ENCODE measurements at regions not wholly inside any gene's neighbourhood (a gene's known extent, or its start where the extent isn't known, plus 50 kb on each side); places are given as distances from the start of the nearest gene placed in this dataset.

DNA sequence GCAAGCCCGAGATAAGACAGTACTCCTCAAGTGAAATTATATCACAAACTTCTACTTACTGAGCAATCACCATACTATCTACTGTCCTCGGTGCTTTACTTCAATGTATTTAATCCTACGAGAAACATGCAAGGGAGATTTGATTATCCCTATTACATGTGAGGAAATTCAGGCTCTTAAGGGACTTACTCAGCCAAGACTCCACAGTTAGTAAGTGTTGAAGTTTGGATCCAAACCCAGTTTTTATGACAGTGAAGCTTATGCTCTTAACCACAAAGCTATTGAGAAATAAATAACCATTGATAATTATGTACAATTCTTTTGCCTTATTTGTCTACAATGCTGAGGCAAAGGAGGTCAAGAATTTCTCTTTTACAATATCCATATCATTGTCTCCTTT lies 672.9 kb upstream of the ACVR2A start:
- TF ChIP-seq, protein P1, sequence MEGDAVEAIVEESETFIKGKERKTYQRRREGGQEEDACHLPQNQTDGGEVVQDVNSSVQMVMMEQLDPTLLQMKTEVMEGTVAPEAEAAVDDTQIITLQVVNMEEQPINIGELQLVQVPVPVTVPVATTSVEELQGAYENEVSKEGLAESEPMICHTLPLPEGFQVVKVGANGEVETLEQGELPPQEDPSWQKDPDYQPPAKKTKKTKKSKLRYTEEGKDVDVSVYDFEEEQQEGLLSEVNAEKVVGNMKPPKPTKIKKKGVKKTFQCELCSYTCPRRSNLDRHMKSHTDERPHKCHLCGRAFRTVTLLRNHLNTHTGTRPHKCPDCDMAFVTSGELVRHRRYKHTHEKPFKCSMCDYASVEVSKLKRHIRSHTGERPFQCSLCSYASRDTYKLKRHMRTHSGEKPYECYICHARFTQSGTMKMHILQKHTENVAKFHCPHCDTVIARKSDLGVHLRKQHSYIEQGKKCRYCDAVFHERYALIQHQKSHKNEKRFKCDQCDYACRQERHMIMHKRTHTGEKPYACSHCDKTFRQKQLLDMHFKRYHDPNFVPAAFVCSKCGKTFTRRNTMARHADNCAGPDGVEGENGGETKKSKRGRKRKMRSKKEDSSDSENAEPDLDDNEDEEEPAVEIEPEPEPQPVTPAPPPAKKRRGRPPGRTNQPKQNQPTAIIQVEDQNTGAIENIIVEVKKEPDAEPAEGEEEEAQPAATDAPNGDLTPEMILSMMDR (IDR thresholded peaks at IDR 0.05; ENCODE audit: low read depth, low read length, missing control alignments) = no peak
- DNase-seq (ENCODE audit: extremely low read depth, low read depth) = no peak
- H3K4me3 ChIP-seq (replicated peaks; ENCODE audit: low read depth, low read length) = no peak overlapping the region

DNA sequence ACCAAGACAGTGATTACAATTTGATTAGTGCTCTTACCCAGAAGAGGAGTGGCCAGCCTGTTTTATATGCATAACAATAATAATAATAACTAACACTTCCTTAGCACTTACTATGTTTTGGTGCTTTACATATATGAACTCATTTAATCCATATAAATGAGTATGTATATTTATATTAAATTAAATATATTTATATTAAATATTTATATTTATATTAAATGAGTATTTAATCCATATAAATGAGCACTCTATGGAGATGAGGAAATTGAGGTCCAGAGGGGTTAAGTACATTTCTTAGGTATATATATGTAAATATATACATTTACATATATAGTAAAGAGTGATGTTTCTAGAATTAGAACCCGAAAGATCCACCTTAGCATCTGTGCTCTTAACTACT lies 673.9 kb upstream of the ACVR2A start:
- TF ChIP-seq, protein P1 (IDR thresholded peaks at IDR 0.05; ENCODE audit: low read depth, low read length, missing control alignments) = no peak
- no peak for DNase-seq (ENCODE audit: extremely low read depth, low read depth)
- no peak overlapping the region for H3K4me3 ChIP-seq (replicated peaks; ENCODE audit: low read depth, low read length)

DNA sequence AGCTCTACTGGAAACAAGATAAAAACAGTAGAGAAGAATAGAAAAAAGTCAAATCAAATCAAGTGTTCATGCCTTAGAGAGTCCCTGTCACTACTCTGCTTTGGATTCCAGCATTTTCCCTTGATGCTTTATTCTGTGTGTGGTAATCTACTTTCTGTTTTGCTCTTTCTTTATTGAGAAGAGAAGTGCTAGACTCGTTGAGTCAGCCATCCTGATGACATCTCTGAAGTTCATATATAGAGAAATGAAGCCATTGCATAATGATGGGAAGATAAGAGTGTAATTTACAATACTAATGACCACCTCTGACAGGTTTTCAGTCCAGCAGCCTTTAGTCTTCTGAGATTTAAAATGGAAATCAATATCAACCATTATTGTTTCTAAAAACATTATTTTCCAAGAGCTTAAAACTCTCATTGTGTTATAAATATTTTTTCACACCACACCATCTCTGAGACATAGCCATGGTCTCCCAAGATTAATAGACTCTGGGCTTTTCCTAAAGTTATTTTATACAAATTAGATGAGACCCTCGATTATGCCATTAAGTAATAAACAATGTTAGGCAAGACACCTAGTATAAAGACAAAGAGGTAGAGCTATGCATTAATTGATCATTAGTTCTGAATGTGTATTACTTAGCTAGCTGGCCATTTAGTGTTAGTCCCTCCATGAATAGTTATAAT lies 679.0 kb upstream of the ACVR2A start:
- TF ChIP-seq, protein P1 (IDR thresholded peaks at IDR 0.05; ENCODE audit: low read depth, low read length, missing control alignments) = no peak
- H3K4me3 ChIP-seq (replicated peaks; ENCODE audit: low read depth, low read length) = no peak overlapping the region
- no peak for DNase-seq (ENCODE audit: extremely low read depth, low read depth)

DNA sequence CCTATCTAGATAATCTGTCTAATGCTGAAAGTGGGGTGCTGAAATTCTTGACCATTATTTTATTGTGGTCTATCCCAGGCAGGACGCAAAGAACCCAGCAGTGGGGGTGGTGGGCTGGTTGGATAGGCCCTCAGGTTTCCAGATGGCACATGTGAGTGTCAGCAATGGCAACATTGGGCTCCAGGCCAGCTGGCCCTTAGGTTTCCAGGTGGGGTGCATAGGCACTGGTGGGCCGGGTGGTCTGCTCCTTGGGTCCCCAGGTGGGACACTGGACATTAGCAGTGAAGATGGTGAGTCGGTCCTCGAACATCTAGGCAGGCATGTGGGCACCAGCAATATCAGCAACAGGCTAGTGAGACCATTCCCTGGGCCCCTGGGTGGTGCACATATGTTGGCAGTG lies 680.3 kb upstream of the ACVR2A start:
- H3K4me3 ChIP-seq (replicated peaks; ENCODE audit: low read depth, low read length) = no peak overlapping the region
- TF ChIP-seq, protein P1 (IDR thresholded peaks at IDR 0.05; ENCODE audit: low read depth, low read length, missing control alignments) = no peak
- no peak for DNase-seq (ENCODE audit: extremely low read depth, low read depth)

DNA sequence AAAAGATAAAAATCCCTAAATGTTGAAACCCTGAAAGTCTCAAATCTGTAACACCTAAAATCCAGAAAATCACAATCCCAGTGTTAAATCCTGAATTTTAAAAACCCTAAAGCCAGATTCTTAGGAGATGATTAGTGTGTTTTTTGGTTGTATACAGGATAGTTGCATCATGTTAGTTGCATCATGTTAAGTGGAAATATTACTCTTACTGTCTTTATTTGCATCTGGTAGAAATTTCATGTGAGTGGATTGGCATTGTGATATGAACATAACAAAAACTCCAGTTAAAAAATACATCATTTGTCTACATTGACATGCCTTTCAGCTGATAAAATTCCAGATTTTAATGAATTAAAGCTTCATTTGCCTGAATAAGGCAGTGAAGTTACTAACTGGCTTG lies 683.1 kb upstream of the ACVR2A start:
- H3K4me3 ChIP-seq (replicated peaks; ENCODE audit: low read depth, low read length) = no peak overlapping the region
- TF ChIP-seq, protein P1 (IDR thresholded peaks at IDR 0.05; ENCODE audit: low read depth, low read length, missing control alignments) = no peak
- DNase-seq (ENCODE audit: extremely low read depth, low read depth) = no peak

DNA sequence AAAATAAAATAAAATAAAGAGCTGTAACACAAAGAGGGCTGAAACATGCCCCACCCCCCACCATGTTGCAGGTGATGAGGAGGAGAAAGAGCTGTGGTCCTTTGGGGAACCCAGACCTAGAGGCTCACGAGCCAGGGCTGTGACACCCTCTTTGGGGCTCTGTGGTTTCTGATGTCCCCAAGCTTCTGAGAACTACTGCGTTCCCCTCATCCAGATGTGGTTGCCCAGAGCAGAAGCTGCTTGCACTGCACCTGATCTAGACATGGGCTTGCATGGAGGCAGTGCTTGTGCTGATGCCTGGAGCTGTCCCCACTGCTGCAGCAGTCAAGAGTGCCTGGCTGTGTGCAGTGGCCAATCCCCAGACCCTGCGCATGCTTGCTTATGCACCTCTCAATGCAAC lies 687.9 kb upstream of the ACVR2A start:
- H3K4me3 ChIP-seq (replicated peaks; ENCODE audit: low read depth, low read length) = no peak overlapping the region
- no peak for DNase-seq (ENCODE audit: extremely low read depth, low read depth)
- TF ChIP-seq, protein P1 (IDR thresholded peaks at IDR 0.05; ENCODE audit: low read depth, low read length, missing control alignments) = no peak

DNA sequence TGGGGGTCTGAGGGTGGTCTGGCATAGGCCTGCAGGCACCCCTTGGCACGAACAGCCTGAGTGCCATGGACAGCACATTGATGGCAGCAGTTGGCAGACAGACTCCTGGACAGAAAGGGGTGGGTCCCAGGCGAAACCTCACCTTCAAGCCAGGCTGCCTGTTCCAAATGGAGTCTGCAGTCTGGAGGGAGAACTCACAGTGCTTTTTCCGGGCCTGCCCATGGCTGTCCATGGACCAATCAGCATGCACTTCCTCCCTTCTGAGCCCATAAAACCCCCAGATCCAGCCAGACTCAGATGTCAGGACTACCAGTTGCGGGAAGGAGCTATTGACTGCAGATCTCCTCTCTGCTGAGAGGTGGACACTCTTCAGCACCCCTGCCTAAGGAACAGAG lies 694.6 kb upstream of the ACVR2A start:
- no peak for DNase-seq (ENCODE audit: extremely low read depth, low read depth)
- no peak overlapping the region for H3K4me3 ChIP-seq (replicated peaks; ENCODE audit: low read depth, low read length)
- TF ChIP-seq, protein P1 (IDR thresholded peaks at IDR 0.05; ENCODE audit: low read depth, low read length, missing control alignments) = no peak

Data from HFF-Myc (cell line).